ENCODE measurements at regions not wholly inside any gene's neighbourhood (a gene's known extent, or its start where the extent isn't known, plus 50 kb on each side); places are given as distances from the start of the nearest gene placed in this dataset.

DNA sequence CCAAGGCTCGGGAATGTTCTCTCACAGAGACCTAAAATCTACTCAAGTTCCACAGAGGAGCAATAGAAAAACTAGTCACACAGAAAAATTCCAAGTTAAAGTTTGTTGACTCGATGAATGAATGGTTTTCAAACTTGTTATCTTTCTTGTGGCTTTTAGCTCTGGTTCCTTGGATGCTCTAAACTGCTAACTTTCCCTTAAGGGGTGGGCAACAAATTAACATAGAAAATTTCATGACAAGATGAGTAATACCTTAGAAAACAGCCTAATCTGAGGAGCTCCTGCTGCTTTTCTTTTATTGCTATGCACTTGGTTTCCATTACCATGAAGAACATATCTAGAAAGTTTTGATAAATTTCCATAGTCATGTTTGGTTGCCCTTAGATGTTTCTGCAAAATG is 100.2 kb upstream of the CCDC112 start:
- Mint-ChIP-seq H3K9me3 (no peaks in the 10 kb centered on the region), H3K4me1 (no peaks in the 10 kb centered on the region), H3K27ac (no peak overlapping the region), H3K27me3 (no peaks in the 10 kb centered on the region), H3K4me3 (no peak overlapping the region)
- no peak for DNase-seq
- ATAC-seq, result no peak

DNA sequence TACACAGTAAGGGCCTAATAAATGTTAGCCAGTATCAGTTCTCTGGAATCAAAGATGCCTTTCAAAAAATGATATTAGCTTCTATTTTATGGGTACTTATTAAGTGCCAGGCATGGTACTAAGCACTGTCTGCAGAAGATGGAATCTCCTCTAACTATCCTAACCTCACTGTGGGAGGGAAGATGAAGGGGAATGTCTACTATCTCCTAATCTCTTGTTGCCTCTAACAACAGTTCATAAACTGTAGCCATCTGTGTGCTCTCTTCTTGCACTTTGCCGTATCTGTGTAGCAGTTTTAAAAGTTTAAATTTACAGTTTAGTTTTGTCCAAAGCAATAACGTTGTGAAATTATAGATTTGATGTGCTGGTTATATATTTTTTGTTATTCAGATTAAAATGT is 99.6 kb upstream of the CCDC112 start:
- Mint-ChIP-seq H3K4me3 (no peak overlapping the region), H3K27ac (no peak overlapping the region), H3K9me3 (no peaks in the 10 kb centered on the region), H3K4me1 (no peaks in the 10 kb centered on the region), H3K27me3 (no peaks in the 10 kb centered on the region)
- ATAC-seq, result no peak
- DNase-seq, result no peak

DNA sequence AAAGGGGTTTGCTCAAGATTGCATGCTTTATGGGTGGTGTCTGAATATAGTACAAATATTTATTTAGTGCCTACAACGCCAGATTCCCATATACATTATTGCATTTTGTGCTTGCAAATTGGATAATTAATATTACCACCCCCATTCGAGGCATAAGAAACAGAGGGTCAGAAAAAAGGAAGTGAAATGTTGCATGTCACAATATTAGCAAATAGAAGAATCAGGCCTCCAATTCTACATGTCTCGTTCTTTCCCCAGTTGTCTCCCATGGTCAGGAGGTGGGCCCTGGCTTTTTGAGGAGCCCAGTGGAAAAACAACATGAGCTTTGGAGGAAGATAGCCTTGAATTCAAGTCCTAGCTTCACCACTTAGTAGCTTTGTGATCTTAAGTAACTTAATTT is 98.1 kb upstream of the CCDC112 start:
- no peak for DNase-seq
- ATAC-seq, result no peak
- Mint-ChIP-seq H3K4me1 (no peaks in the 10 kb centered on the region), H3K27me3 (no peaks in the 10 kb centered on the region), H3K27ac (no peak overlapping the region), H3K4me3 (no peak overlapping the region), H3K9me3 (no peaks in the 10 kb centered on the region)

DNA sequence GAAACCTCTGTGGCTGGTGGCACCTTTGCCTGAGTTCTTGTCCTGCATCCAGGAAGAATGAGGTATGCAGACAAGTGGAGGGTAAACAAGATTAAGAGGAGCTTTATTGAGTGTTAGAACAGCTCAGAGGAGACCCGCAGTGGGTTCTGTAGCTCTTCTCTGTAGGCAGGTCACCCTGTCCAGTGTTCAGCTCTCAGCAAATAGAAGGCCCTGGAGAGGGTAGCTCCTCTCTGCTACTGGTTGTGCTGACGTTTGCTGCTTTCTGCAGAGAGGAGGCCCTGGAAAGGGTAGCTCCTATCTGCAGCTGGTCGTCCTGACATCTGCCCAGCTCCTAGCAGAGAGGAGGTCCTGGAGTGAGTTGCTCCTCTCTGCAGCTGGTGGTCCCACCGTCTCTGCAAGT is 96.8 kb upstream of the CCDC112 start:
- Mint-ChIP-seq H3K4me1 (no peaks in the 10 kb centered on the region), H3K9me3 (no peaks in the 10 kb centered on the region), H3K27me3 (no peaks in the 10 kb centered on the region), H3K27ac (no peak overlapping the region), H3K4me3 (no peak overlapping the region)
- no peak for ATAC-seq
- DNase-seq, result no peak

DNA sequence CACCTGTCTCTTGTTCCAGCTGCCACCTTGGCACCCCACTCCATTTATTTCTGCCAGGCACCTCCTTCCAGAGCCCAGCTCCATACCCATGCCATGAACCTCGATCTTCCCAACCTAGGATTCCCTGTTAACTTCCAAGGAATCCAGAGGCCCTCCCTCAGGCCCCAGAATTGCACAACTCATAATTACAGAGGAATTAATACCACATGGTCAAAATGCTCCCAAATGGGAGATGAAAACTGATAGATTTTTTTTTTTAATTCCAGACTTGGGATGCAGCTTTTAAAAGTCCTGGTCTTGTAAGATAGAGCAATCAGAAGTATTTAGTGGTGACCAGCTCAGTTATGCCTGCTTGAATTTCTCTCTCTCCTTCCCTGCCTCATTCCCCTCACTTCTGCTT is 96.2 kb upstream of the CCDC112 start:
- Mint-ChIP-seq H3K9me3 (no peaks in the 10 kb centered on the region), H3K4me3 (no peak overlapping the region), H3K4me1 (no peaks in the 10 kb centered on the region), H3K27ac (peak overlapping the region in 1 of 2 donors; percentile 57), H3K27me3 (no peaks in the 10 kb centered on the region)
- ATAC-seq (no peak), DNase-seq (no peak)

DNA sequence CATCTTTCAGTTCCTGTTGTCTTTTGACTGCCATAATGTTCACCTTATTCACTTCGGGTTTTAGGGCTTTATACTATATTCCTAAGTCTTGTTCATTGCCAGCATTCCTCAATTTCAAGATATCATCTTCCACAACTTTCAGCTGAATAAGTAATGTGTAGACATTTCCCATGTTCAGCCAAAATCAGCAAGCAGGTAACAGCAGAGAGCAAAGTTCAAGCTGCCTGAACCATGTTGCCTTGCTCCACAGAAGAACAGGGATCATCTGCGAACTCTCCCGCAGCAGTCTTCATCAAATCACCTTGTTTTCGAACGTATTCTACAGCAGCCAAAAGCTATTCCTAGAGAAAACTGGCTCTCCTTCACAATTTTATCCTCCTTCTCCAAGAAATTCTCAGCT is 95.3 kb upstream of the CCDC112 start:
- Mint-ChIP-seq H3K4me3 (no peak overlapping the region), H3K9me3 (no peaks in the 10 kb centered on the region), H3K27me3 (no peaks in the 10 kb centered on the region)

DNA sequence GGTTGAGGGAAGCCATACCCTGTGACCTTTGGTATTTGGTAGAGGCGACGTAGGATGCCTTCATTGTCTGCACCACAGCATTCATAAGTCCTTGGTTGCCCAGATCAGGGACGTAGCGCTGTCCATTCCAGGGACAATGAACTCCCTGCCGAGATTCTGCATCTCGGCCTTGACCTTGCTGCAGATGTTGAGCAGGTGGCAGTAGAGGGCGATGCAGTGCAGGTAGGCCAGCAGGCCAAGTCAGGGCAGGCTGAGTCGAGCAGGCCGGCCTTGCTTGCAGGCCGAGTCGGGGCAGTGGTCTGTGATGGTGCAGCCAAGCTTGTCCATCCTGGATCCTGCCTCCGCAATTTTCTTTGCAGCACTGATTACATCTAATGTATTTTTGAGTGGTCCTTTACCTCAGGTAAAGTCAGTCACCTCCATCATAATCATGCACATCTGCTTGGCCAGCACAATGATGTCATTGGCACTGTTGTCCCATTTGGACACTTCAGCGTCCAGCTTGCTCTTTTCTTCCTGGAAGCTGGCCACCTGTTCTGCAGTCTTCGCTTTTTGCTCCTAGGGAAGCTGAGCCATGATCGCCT is 93.4 kb upstream of the CCDC112 start:
- Mint-ChIP-seq H3K27me3 (no peaks in the 10 kb centered on the region), H3K4me3 (no peak overlapping the region), H3K27ac (no peak overlapping the region), H3K9me3 (no peaks in the 10 kb centered on the region), H3K4me1 (no peaks in the 10 kb centered on the region)
- DNase-seq (no peak), ATAC-seq (peak; percentile 23)

More for the DNA sequence above, 95.3 kb upstream of the CCDC112 start:
- ATAC-seq (no peak), DNase-seq (no peak)
- H3K27ac Mint-ChIP-seq, result no peak overlapping the region
- no peaks in the 10 kb centered on the region for H3K4me1 Mint-ChIP-seq

DNA sequence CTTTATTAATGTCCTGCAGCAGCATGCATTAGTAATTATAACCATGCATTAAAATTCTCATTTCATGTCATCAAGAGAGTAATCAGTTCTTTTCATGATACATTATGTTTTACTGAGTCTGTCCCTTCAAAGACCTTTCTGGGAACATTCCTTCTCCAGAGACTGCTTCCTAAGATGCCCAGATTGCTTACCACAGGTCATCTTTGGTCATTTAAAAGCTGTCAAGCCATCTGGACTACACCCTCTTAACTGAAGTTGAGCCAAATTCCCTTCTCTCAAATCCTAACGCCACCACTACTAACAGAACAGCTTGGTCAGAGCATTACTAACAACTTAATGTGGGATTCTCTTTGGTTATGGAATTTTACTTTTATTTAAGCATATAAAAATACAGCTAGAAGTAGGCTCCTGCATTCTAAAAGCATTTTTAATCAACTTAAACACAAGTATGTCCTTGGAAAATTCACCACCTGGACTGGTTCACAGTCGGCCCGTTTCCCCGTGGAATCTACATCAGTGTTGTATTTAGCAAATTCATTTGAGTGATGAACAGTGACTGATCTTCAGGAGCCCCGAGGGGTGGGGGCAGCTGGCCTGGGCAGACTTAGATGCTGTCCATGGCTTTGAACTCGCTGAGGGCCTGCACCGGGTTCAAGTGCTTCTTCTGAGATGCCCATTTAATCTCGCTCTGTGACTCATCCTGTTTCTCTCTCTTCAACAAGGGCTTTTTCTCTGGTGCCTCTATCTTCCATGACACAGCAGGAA is 92.8 kb upstream of the CCDC112 start:
- Mint-ChIP-seq H3K9me3 (no peaks in the 10 kb centered on the region), H3K27ac (no peak overlapping the region), H3K4me1 (no peaks in the 10 kb centered on the region), H3K4me3 (no peak overlapping the region), H3K27me3 (no peaks in the 10 kb centered on the region)
- ATAC-seq, result no peak
- no peak for DNase-seq

GRCh38 chr5:115388240-115388639 is 91.8 kb upstream of the CCDC112 start:
- Mint-ChIP-seq H3K27me3 (no peaks in the 10 kb centered on the region), H3K4me3 (no peak overlapping the region), H3K4me1 (no peaks in the 10 kb centered on the region), H3K27ac (no peak overlapping the region), H3K9me3 (no peaks in the 10 kb centered on the region)
- ATAC-seq (no peak), DNase-seq (no peak)

GRCh38 chr5:115387816-115388215 is 91.4 kb upstream of the CCDC112 start:
- ATAC-seq (no peak), DNase-seq (no peak)
- Mint-ChIP-seq H3K27ac (no peak overlapping the region), H3K4me3 (no peak overlapping the region), H3K4me1 (no peaks in the 10 kb centered on the region), H3K9me3 (no peaks in the 10 kb centered on the region), H3K27me3 (no peaks in the 10 kb centered on the region)

- H3K27me3 Mint-ChIP-seq, result no peaks in the 10 kb centered on the region
- no peak overlapping the region for H3K4me3 Mint-ChIP-seq
- DNase-seq (no peak), ATAC-seq (no peak)
- no peaks in the 10 kb centered on the region for H3K4me1 Mint-ChIP-seq
- H3K27ac Mint-ChIP-seq, result no peak overlapping the region
- H3K9me3 Mint-ChIP-seq, result no peaks in the 10 kb centered on the region
These were observed 90.2 kb upstream of the CCDC112 start for GRCh38 chr5:115386657-115387056.

GRCh38 chr5:115384587-115385375 is 88.3 kb upstream of the CCDC112 start:
- ATAC-seq (no peak), DNase-seq (no peak)
- Mint-ChIP-seq H3K4me1 (no peaks in the 10 kb centered on the region), H3K27me3 (no peaks in the 10 kb centered on the region), H3K9me3 (no peaks in the 10 kb centered on the region), H3K4me3 (no peak overlapping the region), H3K27ac (no peak overlapping the region)

DNA sequence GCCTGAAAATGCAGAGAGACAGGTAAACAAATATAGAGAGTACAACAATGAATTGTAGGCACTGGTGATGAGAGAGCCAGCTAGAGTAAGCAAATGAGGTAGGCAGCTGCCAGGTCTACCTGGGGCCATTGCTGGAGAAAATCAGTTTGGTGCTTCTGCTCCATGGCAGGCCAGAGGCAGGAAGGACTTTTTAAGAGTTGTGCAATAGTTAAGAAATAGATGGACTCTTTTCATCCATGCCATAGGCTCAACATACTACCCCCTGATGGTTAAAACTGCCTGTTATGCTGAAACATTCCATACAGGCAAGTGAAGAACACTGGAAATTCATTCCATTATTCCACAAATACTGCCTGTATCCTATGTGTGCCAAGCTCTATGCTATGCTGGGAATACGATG is 86.5 kb upstream of the CCDC112 start:
- ATAC-seq, result no peak
- H3K4me3 Mint-ChIP-seq, result no peak overlapping the region

DNA sequence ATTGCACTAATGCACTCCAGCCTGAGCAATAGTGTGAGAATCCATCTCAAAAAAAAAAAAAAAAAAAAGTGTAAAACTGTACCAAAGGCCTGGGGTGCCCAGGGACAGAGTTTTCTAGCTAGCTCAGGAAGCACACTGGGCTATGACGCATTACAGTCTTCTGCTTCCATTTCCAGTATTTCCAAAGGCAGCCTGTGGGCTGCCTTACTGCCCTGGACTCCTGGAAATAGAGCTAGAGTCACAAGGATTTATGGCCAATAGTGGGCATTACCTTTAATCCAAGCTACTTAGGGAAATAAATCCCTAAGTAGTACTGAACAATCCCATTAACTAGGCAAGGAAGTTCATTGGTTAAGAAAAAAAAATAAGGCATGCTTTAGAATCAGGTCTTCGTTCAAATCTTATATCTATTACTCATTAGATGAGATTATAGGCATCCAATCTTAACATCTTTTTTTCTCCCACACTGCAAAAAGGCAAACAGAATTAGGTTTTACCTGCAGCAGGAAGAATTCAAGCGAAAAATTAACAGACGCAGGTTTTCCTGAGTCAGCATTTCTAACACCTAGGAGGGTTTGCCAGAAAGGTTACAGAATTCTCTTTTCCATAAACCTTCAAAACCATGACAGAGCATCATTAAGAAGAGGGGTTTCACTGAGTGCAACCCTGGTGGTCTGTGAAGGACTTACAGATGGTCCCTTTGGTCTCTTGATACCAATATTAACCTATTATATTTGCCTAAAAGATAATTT is 85.6 kb upstream of the CCDC112 start:
- ATAC-seq (no peak), DNase-seq (no peak)
- Mint-ChIP-seq H3K27ac (no peak overlapping the region), H3K4me1 (peaks cover 13% of the 10 kb centered on the region), H3K9me3 (no peaks in the 10 kb centered on the region), H3K4me3 (no peak overlapping the region), H3K27me3 (peaks cover 15% of the 10 kb centered on the region)

More for the DNA sequence above, 86.5 kb upstream of the CCDC112 start:
- Mint-ChIP-seq H3K27ac (no peak overlapping the region), H3K27me3 (peaks cover 10% of the 10 kb centered on the region), H3K9me3 (no peaks in the 10 kb centered on the region), H3K4me1 (peaks cover 4% of the 10 kb centered on the region)
- DNase-seq, result no peak

DNA sequence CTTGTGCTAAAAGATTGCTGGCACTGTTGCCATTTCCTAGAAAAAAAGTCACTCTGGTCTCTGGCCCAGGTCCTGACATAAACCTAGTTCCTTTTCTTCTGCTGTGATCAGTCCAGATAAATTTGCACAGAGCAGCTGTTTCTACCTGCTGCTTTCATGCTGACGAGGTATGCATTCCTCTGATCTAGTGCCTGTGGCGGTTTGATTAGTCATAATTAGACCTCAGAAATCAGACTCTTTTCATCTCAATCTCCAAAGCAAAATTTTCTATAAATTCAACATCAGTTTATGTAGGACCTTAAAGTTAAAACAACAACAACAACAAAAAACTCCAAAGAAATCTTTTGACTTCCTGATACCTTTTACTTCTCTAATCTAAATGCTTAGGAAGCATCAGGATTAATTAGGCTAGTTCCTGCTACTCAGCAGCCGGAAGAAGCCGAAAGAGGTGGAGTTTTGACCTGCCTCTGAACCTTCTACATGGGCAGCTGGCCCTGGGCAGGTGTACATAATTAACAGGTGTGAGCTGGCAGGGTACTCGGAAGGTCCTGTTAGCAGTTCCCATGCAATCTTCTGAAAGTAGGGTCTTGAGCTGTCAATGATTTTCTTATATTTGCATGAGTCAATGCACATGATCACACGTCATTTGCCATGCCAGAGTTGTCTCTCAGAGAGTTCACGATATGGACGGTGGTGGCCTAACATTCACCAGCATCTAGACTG is 83.3 kb upstream of the CCDC112 start:
- H3K27ac Mint-ChIP-seq, result no peak overlapping the region
- DNase-seq, result peak in 1 of 2 donors; percentile 11
- peaks cover 23% of the 10 kb centered on the region for H3K27me3 Mint-ChIP-seq
- peaks cover 14% of the 10 kb centered on the region for H3K4me1 Mint-ChIP-seq
- peak; percentile 80 for ATAC-seq
- H3K9me3 Mint-ChIP-seq, result no peaks in the 10 kb centered on the region
- H3K4me3 Mint-ChIP-seq, result no peak overlapping the region

Data from stimulated activated naive CD8-positive, alpha-beta T cell treated with anti-CD3 and anti-CD28 coated beads, Interleukin-15, amount 100 ng/mL, for 72 hours (primary cell).